Hematopoietic multipotent progenitor cell treated with erythropoietin and hydrocortisone succinate and interleukin-3 and kit ligand, for 17 days (in vitro differentiated cells): ENCODE measurements at regions not wholly inside any gene's neighbourhood (a gene's known extent, or its start where the extent isn't known, plus 50 kb on each side); places are given as distances from the start of the nearest gene placed in this dataset.
"Not testable (repeated sequence)": the region's sequence is repeated elsewhere in the genome, so short reads cannot be mapped to it uniquely, and the experiment has no call there.

Source experiments
- DNase-seq: peaks from one replicate; pipeline ENCODE4 v3.0.0-alpha.2; 2015; ENCODE audit warnings: low spot score

GRCh38 chr20:39773380-39774000 is 811.3 kb downstream of the DHX35 start:
- DNase-seq, result no peak

GRCh38 chr20:39767352-39767751 is 805.2 kb downstream of the DHX35 start:
- no peak for DNase-seq

- no peak for DNase-seq
These were observed 804.2 kb downstream of the DHX35 start for GRCh38 chr20:39766333-39766732.

DNA sequence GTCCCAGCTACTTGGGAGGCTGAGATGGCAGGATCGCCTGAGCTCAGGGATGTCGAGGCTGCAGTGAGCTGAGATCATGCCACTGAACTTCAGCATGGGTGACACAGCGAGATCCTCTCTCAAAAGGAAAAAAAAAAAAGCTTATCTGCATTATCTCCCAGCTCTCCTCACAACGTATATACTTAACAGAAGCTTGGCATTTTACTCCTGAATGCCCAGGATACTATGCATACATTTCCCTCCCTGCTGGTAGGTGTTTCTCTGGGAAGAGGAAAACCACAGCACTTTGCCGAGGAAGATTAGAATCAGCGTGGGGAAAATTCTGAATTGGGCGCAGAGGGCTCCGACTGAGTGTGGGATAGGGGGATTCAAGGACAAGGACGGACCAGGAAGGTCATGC is 800.6 kb downstream of the DHX35 start:
- DNase-seq, result no peak

- DNase-seq, result no peak
These were observed 796.7 kb downstream of the DHX35 start for GRCh38 chr20:39758876-39759275.

- no peak for DNase-seq
These were observed 794.7 kb downstream of the DHX35 start for GRCh38 chr20:39756828-39757227.

GRCh38 chr20:39756369-39756768 is 794.2 kb downstream of the DHX35 start:
- no peak for DNase-seq

DNA sequence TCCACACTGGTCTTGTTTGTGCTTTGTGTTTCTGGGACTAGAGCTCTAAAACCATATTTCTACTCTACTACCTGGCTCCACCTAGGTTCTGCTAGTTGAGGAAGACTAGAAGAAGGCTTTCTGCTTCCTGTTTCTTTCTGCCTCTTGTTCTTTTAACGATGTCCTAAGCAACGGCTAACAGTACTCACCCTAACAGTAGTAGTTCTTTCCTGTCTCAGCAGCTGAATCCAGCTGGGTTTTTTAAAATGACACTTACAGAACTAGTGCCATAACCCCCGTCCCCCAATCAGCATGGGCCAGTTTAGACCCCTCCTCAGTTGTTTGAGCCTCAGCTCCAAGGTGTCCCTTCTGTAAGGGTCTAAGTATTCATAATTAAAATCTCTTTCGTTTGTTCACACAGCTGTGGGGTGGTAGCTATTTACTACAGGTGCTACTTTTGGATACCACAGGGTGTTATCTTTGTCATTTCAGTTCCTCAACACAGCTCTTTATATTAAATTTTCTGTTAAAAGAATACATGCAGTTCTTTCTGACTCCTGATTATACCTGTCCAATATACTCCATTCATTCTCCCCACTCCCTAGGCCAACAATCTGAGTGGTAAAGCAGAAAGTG is 790.2 kb downstream of the DHX35 start:
- no peak for DNase-seq

GRCh38 chr20:39751557-39752137 is 789.5 kb downstream of the DHX35 start:
- no peak for DNase-seq

DNA sequence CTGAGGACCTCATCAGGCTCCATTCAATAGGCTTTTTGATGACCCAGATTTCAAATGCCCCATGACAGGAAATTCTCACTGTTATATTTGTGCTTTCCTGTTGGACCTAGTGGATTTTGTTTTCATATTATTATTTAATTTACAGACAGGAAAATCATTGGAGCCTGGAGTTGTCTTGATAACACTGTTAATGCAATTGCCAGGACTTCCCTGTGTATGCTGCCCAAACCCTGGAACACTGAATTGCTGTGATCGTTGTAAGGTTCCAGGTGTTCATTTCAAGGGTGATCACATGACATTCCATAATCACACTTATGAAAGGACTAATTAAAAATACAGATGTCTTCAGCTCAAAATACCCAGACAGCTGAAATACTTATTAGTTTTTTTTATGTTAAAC is 783.2 kb downstream of the DHX35 start:
- DNase-seq, result no peak

- no peak for DNase-seq
These were observed 776.5 kb downstream of the DHX35 start for GRCh38 chr20:39738651-39739050.

- no peak for DNase-seq
These were observed 774.5 kb downstream of the DHX35 start for GRCh38 chr20:39736434-39737327.

GRCh38 chr20:39725513-39725912 is 763.4 kb downstream of the DHX35 start:
- not testable (repeated sequence) for DNase-seq

DNA sequence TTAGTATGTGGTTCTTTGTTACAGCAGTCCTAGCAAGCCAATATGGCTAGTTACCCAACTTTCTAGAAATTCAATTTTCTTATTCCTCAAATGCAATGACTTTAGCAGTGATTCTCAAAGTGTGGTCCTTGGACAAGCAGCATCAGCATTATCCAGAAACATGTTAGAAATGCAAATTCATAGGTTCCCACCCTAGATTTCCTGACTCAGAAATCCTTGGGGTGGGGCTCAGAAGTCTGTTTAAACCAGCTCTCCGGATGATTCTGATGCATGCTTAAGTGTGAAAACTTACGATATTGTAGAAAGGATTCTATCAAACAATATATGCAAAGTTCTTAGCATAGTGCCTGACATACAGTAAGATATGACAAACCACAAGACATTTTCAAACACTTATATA is 757.1 kb downstream of the DHX35 start:
- DNase-seq, result no peak

DNA sequence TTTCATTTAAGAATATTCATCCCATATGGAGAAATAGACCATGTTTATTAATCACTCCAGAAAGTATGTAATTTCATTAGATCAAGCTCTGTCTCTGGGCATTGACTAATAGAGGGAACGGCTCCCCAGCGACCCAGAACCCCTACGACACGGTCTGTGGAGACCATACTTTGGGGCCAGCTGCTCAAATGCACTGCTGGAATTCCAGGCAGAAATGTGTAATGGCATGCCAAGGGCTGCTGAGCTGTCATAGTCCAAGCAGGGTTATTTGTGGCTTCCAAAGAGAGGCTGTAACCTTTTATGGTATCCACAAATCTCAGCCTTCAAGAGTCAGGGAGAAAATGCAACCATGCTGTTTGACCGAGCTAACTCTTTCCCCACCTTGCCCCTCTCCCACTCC is 755.8 kb downstream of the DHX35 start:
- no peak for DNase-seq

DNA sequence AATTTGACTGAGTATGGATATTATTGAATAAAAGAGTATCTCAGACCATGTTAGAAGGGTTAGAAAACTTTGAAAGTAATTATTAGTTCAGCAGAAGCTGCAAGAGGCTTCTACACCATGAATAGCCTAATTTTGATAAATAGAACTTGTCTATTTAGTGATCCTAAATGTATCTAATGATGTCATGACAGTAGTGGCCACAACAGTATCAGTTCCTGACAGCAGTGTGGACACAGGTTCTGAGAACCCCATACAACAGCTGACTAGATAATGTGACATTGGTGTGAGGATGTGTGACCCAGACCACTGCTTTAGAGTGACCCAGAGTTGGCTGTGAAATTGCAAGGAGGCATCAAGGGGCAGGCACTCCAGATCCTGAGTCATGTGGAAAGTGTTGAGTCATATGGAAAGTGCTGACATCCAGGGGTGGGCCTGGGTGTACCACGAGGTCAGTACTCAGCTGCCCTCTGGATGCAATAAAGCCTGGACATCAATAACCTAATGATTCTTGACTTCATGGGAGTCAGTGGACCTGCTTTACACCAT is 754.7 kb downstream of the DHX35 start:
- DNase-seq, result no peak

GRCh38 chr20:39713076-39713840 is 751.1 kb downstream of the DHX35 start:
- DNase-seq, result no peak

DNA sequence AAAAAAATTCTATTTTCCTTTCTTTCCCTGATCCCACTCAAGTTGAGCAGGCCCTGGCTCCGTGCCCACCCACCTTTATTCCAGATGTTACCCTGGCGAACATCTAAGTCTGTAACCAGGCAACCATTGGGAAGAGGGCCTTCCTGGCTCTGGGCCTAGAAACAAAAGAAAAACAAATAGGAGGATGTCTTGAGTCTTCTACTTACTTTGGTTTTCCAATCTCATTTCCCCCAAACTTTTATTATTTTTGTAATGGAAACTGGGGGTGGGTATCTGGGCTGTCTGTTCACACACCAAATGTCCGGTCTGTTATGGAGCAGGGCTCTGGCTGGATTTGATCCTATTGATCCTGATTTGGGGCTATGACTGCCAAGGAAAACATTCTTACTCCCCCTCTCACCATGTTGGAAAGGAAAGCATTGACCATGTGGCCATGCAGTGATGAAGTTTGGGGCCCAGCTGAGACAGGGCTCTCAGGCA is 744.1 kb downstream of the DHX35 start:
- no peak for DNase-seq

- no peak for DNase-seq
These were observed 742.9 kb downstream of the DHX35 start for GRCh38 chr20:39705032-39705431.

DNA sequence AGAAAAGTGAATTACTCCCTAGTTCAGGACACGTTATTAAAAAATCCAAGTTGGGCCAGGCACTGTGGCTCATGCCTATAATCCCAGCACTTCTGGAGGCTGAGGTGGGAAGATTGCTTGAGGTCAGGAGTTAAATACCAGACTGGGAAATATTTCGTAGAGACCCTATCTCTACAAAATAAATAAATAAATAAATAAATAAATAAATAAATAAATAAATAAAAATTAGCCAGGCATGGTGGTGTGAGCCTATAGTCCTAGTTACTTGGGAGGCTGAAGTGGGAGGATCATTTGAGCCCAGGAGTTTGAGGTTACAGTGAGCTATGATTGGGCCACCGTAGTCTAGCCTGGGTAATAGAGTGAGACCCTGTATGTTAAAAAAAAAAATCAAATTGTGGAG is 741.2 kb downstream of the DHX35 start:
- not testable (repeated sequence) for DNase-seq

GRCh38 chr20:39702701-39703349 is 740.7 kb downstream of the DHX35 start:
- no peak for DNase-seq
